Fibroblast of skin of scalp (primary cell): ENCODE measurements at regions not wholly inside any gene's neighbourhood (a gene's known extent, or its start where the extent isn't known, plus 50 kb on each side); places are given as distances from the start of the nearest gene placed in this dataset.

ENCODE experiments used
- DNase-seq: peaks from one replicate; pipeline ENCODE4 v3.0.0-alpha.2; 2013

DNA sequence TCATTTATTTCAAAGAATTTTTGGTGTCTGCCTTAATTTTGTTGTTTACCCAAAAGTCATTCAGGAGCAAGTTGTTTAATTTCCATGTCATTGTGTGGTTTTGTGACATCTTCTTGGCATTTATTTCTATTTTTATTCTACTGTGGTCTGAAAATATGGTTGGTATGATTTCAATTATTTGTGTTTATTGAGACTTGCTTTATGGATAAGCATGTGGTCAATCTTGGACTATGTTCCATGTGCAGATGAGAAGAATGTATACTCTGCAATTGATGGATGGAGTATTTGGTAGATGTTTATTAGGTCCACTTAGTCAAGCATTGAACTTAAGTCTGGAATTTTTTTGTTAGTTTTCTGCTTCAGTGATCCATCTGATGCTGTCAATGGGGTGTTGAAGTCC lies 383.0 kb downstream of the PMP22 start:
- peak; percentile 60 for DNase-seq

DNA sequence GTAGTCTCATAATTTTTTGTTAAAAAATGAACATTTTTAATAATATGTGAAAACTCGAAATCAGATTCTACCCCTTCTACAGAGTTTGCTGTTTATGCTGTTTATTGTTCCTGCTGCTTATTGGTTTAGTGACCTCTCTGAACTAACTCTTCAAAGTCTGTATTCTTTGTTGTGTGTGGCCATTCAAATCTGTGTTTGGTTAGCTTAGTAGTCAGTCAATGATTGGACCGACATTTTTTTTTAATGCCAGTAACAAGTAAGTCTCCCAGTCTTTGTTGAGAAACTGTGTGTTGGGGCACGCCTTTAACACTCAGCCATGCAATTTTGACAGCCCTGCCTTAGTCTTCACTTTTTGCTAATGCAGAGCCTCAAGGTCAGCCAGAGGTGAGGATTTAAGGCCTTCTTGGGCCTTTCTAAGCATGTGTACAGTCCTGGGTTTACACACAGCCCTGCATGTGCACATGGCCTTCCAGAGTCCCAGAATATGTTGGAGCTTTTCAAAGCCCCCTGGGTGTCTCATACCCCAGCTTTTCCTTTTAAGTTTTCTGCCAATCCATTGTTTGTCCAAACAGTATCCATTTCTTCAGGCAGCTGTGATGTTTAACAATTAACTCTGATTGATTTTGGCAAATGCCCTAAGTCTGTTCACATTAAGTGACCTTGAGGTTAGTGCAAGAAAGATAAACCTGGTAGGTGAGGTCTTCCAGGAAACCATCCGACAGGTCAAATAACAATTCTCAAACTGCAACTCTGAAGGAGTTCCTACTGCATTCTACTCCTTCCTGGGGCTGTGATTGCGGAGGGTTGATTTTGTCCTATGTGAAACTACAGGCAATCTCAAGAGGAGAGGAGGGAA lies 389.3 kb downstream of the PMP22 start:
- no peak for DNase-seq

DNA sequence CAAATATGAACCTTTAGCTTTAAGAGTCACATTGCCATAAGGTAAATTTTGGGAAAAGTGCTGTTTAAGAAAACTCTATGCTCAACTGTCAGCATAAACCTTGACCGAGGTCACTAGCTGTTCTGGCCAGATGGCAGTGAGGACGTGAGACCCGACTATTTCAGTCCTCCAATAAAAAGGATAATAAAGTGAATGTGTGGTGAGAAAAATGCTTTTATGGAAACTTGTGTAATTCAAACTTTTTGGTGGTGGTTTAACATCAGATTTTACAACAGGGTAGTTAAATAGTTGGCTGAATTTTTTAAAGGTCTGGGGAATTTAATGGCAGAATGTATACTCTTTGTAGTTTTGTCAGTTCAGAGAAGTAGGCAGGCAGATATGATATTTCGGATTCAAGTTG lies 391.1 kb downstream of the PMP22 start:
- no peak for DNase-seq

DNA sequence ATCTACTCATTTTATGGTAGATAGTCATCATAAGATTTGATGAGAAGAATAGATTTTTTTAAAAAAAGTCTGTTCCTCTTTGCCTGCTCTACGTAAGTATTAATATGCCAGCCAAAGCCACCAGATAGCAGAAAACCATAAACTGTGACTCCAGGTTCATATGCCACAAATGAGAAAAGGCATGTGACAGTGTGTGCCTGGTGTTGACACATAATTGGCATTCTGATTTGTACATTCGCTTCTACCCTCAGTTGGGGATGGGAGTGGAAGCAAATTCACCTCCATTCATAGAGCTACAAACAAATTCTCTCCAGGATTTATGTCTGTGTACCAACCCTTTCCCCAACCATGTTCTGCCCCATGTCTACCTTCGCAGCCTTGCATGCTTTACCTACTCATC lies 391.6 kb downstream of the PMP22 start:
- DNase-seq = no peak

DNA sequence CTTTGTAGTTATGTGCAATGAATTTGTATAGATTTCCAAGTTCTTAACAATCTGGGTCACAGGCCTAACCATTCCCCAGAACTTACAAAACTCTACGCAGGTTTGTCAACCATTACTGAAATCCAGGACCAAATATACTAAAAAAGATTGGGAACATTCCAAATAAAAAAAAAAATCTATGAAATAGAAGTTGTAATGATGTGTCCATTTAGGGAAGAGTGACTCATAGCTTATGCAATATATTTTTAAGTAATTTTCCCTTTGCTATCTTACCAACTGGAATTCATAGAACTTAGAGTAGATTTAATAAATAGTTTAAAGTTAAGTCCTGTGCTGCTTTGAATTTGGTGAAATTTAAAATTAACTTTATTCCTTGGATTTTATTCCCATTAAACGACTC lies 393.2 kb downstream of the PMP22 start:
- peak; percentile 59 for DNase-seq

DNA sequence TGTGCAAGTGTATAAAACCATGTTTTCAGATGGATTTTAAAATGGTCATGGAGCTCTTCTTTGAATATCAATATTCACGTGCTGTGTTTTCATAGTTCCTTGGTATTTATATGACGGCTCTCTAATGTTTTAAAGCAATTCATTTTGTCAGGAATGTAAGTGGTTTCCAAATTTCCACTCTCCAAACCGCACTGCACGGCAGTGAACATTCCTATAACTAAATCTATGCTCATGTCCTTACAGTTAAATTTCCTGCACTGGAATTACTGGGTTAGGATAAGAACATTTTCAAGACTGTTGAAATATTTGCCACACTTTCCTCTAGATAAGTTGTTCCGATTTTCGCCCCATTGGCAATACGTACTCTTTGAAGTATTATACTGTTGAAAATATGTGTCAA lies 398.9 kb downstream of the PMP22 start:
- peak; percentile 57 for DNase-seq

DNA sequence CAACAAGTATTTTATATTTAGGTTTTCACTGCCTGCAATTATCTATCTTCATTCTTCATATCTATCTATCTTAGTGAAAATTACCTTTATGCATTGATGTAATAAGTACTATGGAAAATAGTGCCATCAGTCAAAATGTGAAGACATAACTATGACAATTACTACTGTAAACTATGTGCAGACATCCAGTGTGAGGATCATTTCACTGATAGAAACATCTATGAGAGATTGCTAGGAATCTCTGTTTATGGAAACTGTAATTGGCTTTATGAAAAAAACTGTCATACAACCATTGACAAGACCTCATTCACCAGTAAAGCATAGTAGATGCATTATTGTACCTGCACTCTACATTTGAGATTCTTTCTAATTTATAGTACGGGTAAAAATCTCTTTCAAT lies 401.0 kb downstream of the PMP22 start:
- DNase-seq = no peak

DNA sequence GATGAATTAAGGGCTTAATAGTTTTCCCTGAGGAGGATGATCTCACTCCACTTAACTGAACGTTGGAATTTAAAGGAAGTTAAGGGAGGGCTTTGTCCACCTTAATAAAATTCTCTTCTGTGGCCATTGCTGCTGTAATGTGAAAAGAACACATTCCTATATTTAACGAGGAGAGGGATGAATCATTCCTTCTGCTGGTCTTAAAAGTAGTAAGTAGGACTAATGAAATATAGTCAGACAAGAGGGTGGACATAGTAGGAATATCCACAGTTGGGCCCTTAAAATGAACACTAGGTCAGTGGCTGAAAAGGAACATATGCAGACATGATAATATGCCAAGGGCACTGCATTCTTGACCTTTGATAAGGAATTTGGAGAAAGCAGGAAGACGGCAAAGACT lies 405.6 kb downstream of the PMP22 start:
- peak; percentile 74 for DNase-seq

DNA sequence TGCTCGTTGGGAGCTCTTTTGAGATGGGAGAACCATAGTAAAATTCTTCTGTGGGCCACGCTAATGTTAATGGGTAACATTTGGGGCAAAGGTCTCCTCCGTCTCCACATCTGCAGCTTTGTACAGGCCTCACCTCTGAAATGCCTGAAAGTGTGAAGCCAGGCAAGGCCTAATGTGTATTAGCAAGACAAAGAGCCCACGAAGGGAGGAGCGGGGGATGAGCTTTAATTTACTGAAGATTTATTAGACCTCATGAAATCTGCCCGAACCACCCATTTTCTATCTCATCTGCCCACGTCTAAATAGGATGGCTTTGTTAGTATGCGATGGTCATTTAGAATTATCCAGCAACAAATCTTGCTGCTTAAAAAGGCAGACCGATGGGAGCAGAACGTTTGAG lies 408.9 kb downstream of the PMP22 start:
- no peak for DNase-seq

DNA sequence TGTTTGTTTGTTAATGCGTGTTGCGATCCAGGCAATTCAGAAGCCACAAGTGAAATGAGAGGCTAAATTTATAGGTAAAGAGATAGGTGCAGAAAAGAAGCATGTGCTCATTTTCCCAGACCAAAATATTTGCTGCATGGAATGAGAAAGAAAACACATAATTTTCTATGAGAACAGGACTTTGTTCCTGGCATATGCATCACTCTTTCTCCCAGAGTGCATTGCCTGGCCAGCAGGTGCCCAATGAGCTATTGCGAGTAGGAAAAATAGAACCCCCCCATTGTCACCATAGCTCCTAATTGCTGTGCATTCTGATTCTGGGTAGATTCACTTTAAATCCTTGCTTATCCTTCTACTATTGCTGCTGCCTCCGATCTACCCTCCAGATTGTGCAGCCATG lies 410.4 kb downstream of the PMP22 start:
- DNase-seq = no peak

DNA sequence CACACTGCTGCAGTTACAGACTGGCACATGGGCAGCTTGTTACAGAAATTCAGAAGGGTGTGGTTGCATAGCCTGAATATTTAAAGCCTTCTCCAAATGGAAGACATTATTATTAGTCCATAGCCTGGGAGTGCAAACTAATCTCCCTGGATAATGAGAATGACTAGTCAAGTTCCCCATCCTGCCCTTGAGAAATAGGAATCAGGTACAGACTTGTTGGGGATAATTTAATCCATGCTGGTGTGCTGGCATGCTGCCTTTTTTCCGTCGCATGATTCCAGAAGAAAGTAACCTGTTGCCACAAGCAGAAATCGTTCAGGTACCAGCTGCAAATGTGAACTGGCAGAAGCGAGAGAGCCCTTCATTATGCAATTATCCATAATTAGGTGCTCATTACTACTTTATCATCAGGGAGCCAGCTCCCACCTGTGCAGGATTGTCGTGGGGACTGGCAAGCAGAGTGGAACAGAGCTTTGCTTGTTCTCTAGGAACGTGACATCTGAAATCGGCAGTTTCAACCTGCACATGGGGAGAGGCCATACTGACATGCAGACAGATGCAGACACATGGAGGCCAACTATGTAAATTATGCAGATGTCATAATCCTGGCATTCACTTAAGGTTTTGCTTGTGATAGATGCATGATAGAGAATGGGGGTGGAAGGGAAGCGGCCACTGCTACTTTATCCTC lies 419.4 kb downstream of the PMP22 start:
- DNase-seq = peak; percentile 70

DNA sequence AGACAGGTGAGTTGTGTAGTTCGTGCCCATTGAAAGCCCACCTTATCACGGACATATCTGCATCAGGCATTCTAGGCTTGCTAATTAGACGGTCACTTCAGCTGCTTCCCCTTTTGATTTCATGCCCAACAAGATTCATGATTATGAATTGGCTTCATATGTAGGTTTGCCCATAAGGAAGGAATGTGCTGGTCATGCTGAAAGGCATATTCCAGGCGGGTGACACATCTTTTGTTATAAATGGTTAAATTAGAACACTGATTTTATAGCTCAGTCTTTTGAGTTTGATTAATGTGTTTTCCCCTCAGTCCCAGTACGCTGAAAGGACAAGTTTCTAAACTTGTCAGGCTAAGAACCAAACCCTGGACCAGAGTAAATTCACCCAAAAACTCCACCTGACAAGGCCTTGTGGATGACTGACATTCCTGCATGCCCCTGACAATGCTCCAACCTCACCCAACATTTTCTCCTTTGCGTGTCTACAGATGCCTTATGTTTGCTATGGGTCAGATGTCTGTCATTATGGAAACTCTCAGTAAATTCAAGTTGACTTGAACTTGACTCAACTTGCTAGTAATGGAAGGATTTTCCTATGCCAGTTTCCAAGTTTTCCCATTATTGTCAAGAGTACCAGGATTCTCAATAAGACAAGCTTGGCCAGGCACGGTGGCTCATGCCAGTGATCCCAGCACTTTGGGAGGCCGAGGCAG lies 421.9 kb downstream of the PMP22 start:
- DNase-seq = peak; percentile 48

DNA sequence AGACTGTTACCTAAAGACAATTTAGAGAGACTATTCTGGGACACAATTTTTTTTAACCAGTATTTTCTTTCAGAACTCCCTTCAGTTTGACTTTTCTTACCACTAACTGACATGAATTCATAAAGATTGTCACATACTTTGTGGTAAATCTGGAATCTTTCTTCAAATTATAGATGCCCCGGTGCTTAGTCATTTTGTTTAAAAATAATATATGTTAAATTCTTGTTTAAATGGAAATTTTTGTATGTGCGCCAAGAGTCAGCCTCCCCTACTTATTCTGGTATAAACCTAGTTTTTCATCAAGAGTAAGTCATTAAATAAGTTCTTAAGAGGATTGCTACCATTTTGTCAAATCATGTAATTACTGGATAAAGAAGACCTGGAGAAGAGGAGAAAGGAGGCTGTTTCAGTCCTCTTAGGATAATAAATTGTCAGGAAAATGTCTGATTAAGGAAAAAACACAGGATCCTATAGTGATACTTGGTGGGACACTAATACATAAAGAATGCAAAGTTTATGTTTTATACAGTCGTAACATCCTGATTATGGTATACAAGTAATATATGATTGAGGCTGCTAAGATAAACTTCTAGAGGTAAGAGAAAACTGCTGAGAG lies 424.4 kb downstream of the PMP22 start:
- peak; percentile 96 for DNase-seq

DNA sequence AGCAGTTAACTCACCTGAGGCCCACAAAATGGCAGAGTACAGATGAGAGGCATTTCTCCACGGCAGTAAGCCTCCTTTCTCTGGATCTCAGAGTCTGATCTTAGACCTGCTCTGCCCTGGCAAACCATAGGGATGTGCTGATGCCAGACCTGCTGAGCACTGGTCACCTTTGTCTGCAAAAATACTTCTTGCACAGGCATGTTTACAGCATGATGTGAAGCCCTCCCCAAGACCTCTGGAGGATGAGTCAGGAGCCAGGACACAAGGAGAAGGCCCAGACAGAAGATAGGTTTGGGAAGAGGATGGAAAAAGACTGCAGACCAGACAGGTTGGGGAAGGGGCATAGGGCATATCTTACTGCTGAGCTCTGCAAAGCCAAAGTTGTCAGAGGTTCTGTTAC lies 426.6 kb downstream of the PMP22 start:
- no peak for DNase-seq

DNA sequence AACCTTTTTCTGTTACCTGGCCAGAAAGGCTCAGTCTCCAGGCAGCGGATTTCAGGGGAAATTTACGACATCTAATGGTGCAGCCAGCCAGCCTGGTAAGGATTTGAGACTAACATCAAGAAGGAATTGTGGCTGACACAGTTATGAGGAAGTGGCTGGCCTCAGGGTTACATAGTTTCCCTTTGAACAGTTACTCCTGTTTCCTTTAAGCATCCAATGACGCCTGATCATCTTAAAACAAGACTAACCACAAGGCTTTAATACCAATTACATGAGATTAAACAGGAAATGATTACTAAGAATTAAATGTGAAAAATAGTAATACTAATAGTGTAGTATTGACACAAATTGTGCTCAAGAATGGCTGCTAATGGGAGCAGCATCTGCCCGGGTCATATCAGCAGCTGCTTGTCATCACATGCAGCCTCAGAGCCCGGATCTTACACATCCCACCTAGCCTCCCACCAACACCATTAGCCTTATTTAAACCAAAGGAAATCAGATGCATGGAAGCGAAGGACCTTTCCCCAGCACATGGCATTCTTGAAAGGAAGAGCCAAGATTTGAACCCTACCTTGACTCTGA lies 431.8 kb downstream of the PMP22 start:
- DNase-seq = peak; percentile 81

DNA sequence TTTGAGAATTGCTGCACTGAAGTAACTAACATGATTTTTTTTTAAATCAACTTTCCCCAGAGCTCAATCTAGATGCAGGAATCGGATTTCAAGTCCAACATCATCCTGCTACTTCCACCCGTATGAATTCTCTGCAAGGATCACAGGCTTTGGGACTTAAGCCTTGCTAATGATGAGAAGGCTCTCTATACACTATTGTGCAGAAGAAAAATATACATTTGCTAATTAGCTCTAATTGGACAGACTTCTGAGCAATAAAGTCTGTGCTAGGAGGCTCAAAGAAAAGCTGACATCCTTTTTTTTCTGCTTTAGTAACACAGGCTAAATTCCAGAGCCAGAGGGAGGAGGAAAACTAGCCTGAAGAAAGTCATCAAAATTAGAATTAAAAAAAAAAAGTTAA lies 433.6 kb downstream of the PMP22 start:
- DNase-seq = no peak

DNA sequence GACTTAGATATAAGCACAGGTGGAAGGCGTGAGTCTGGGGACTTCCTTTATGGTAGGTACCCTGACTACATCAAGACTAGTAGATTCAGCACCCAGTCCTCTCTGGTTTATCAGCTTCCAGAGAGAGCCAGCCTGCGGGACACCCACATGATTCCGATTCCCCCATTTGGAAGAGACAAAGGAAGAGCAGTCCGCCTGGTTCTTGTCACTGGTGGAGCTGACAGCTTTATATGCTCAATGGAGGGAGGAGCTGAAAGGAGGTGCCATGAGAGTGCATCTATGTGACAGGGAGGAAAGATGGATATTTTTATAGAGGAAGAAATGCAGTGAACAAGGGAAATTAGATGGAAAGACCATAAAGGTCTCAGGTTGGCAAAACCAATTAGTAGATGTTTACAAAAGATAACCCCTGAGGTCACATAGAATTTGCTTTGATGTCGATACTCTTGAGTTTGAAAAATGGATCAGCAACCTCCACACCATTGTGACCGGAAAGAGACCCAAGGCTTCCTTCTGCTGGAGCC lies 437.7 kb downstream of the PMP22 start:
- no peak for DNase-seq

DNA sequence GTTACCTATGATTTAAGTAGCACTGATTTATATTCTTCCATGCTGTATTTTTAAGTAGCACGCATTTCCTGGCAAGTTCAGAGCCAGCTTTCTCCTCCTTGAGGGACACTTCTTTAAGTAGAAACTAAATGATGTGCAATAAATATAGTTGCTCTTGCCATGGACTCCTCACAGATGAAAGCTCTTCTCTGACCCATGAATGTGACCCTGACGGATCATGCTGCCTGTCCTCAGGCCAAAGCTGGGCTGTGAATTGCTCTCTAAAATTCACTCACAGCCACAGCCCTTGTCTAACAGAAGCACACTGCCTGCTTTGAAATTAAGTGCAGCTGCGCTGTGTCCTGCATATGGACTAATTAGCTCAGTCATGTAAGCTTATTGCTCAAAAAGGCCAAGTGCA lies 438.8 kb downstream of the PMP22 start:
- no peak for DNase-seq

DNA sequence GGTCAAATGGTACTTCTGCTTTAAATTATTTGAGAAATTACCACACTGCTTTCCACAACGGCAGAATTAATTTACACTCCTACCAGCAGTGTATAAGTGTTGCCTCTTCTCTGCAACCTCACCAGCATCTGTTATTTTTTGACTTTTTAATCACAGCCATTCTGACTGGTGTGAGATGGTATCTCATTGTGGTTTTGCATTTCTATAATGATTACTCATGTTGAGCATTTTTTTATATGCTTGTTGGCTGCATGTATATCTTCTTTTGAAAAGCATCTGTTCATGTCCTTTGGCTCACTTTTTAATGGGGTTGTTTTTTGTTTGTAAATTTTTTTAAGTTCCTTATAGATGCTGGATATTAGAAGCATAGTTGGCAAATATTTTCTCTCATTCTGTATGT lies 446.7 kb downstream of the PMP22 start:
- no peak for DNase-seq

DNA sequence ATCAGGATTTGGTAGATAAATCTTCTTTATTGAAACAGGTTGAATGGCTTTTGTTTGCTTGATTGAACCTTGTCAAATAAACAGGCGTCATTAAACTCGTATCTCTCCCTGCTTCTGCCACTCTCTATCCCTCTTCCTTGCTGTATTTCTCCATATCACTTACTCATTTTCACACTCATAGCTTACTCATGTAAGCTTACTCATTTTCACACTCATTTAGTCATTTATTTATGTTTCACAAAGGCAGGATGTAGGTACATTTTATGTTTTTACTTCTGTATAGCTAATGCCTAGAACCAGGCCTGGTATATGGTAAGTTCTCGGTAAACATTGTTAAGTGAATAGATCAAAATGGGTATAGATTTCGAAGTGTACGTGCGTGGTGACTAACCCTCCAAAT lies 450.0 kb downstream of the PMP22 start:
- no peak for DNase-seq

DNA sequence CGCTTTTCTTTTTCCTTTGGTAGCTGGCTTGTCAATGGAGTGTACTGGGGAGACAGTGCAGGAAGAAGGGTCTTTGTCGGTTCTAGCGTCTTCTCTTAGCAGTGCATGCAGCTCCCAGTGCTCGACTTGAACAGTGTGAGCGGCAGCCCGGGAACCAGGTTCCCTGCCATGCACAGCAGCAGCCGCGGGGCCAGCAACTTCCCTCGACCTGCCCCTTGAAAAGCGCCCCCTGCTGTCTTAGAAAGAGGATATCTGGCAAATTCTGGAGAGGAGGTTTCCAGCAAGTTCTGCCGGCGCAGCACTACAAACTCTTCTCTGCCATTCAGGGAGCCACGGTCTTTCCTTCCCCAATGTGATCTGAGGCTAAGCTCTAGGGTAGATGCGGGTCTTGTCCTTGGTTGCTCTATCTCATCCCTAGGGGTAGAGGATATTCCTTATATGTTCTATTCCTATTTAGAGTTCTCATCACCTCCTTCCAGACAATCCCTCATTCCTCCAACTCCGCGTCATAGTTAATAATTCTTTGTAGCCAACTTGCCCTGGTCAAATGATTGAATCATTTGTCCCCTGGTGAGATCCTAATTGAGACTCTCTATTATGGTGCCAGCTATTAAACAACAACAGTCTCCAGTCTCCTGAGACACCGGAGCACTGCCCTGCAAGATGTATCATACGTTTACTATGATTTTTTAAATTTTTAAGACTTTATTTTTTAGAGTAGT lies 451.3 kb downstream of the PMP22 start:
- DNase-seq = peak; percentile 66

DNA sequence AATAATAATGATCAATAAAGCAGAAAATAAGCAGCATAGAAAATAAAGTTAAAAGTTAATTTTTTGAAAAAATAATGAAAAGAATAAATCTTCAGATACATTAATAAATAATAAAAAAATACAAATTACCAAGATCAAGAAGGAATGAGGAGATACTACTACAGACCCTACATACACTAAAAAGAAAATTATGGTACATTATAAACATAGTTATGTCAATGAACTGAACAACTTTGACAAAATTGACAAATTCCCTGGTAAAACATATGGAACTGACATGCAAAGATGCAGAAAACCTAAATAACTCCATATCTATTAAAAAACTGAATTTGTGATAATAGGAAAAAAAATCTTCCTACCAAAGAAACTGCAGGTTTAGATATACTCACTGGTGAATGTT lies 456.7 kb downstream of the PMP22 start:
- DNase-seq = no peak
